Activated B cell treated with CpG ODN at 0.5 μM for 24 hours (primary cell): ENCODE measurements at regions not wholly inside any gene's neighbourhood (a gene's known extent, or its start where the extent isn't known, plus 50 kb on each side); places are given as distances from the start of the nearest gene placed in this dataset.

Experiments used
- ATAC-seq: fragments of 200-7000 bp; cut with Tn5 transposase; one replicate; pipeline ENCODE4 v1.10.0; 2021; ENCODE audit warnings: low read depth, mild to moderate bottlenecking, moderate library complexity
- CTCF ChIA-PET: fragments of 350-600 bp; sonication (Branson Sonifier 250); formaldehyde crosslinking; loops from one replicate; lab custom pipeline; 2021; ENCODE audit warnings: antibody characterized with exemption; lab: Charles Lee
- POLR2A ChIA-PET: fragments of 350-600 bp; sonication (Branson Sonifier 250); formaldehyde crosslinking; loops from one replicate; lab custom pipeline; 2021; ENCODE audit warnings: antibody characterized with exemption; lab: Charles Lee
- DNase-seq: peaks from one replicate; pipeline ENCODE4 v3.0.0; 2022
- H3K27ac Mint-ChIP-seq: one replicate; pipeline ENCODE4 v1.8.0; 2020; ENCODE audit warnings: mixed read lengths
- H3K27me3 Mint-ChIP-seq: one replicate; pipeline ENCODE4 v1.8.0; 2021; ENCODE audit warnings: mixed read lengths
- H3K36me3 Mint-ChIP-seq: one replicate; pipeline ENCODE4 v1.8.0; 2021; ENCODE audit warnings: low read depth, mixed read lengths
- H3K4me1 Mint-ChIP-seq: one replicate; pipeline ENCODE4 v1.8.0; 2021; ENCODE audit warnings: mixed read lengths
- H3K4me3 Mint-ChIP-seq: one replicate; pipeline ENCODE4 v1.8.0; 2020; ENCODE audit warnings: mild to moderate bottlenecking, mixed read lengths
- H3K9me3 Mint-ChIP-seq: one replicate; pipeline ENCODE4 v1.8.0; 2020; ENCODE audit warnings: mixed read lengths
- CTCF ChIP-seq: fragments of 200-600 bp; IDR thresholded peaks from one replicate; pipeline ENCODE4 v1.8.0; 2022; ENCODE audit warnings: antibody characterized with exemption, mild to moderate bottlenecking
- intact Hi-C: fragments of 100-400 bp; cut with micrococcal nuclease; formaldehyde crosslinking; loops from one replicate; pipeline ENCODE4 v1.15.1; 2024

- Mint-ChIP-seq H3K36me3 (peaks cover 15% of the 10 kb centered on the region), H3K27me3 (no peaks in the 10 kb centered on the region), H3K4me1 (no peaks in the 10 kb centered on the region), H3K27ac (no peak overlapping the region), H3K9me3 (peaks cover 45% of the 10 kb centered on the region), H3K4me3 (no peak overlapping the region)
- ATAC-seq (no peak), DNase-seq (no peak)
- CTCF ChIA-PET: no interaction called here
- POLR2A ChIA-PET: no interaction called here
- intact Hi-C loops: no loop called here
- no peak for TF ChIP-seq CTCF
These were observed 631.8 kb downstream of the CETN3 start for GRCh38 chr5:89777758-89778157.

DNA sequence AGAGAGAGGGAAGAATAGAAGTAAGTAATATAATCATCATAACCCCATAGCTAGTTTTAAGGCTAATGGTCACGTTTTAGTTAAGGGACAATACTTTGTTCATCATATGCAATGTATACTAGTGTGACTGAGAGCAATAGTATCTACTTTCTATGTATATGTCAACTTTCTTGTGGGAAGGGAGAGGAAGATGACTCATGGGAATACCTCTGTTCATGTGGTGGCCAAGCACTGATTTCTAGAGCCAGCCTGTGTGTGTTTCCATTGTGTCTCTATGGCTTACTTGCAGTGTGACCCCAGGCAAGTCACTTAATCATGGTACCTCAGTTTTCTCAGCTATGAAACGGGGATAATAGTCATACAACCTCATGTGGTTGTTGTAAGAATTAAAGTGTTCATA lies 639.6 kb downstream of the CETN3 start:
- ChIA-PET CTCF (no interaction called here), POLR2A (no interaction called here)
- Mint-ChIP-seq H3K9me3 (peaks cover 6% of the 10 kb centered on the region), H3K27ac (no peak overlapping the region), H3K4me1 (no peaks in the 10 kb centered on the region), H3K27me3 (no peaks in the 10 kb centered on the region), H3K4me3 (no peak overlapping the region), H3K36me3 (no peaks in the 10 kb centered on the region)
- intact Hi-C loops: no loop called here
- DNase-seq (no peak), ATAC-seq (no peak)
- no peak for TF ChIP-seq CTCF

GRCh38 chr5:89759802-89760201 lies 649.8 kb downstream of the CETN3 start:
- CTCF ChIA-PET: no interaction called here
- peaks cover 2% of the 10 kb centered on the region for H3K27me3 Mint-ChIP-seq
- no peak for TF ChIP-seq CTCF
- ATAC-seq: no peak
- POLR2A ChIA-PET: no interaction called here
- H3K4me1 Mint-ChIP-seq: no peaks in the 10 kb centered on the region
- no peaks in the 10 kb centered on the region for H3K9me3 Mint-ChIP-seq
- no peaks in the 10 kb centered on the region for H3K36me3 Mint-ChIP-seq
- H3K4me3 Mint-ChIP-seq: no peak overlapping the region
- no peak for DNase-seq
- intact Hi-C loops: no loop called here
- no peak overlapping the region for H3K27ac Mint-ChIP-seq

GRCh38 chr5:89758146-89758545 lies 651.4 kb downstream of the CETN3 start:
- ATAC-seq (no peak), DNase-seq (no peak)
- peaks cover 2% of the 10 kb centered on the region for H3K27me3 Mint-ChIP-seq
- no peak overlapping the region for H3K4me3 Mint-ChIP-seq
- no peaks in the 10 kb centered on the region for H3K36me3 Mint-ChIP-seq
- ChIA-PET CTCF (no interaction called here), POLR2A (no interaction called here)
- no peaks in the 10 kb centered on the region for H3K4me1 Mint-ChIP-seq
- intact Hi-C loops: no loop called here
- no peak for TF ChIP-seq CTCF
- H3K9me3 Mint-ChIP-seq: no peaks in the 10 kb centered on the region
- no peak overlapping the region for H3K27ac Mint-ChIP-seq

DNA sequence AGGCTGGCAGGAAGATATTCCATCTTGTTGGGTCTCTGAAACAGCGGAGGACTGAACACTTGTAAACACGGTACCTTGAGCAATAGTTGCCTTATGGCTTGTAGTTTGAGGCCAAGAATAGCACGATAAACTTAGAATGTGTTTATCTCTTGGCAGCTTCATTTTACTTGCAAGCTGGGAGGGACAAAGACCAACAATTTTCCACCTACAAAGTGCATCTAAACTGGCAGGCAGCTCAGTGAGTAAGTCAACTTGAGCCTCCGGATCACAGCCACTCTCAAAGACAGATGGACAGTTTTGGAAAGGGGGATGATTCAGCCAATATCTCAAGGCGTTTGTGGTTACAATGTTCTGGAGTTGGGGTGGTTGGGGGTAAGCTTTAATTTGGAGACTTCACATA lies 652.6 kb downstream of the CETN3 start:
- ATAC-seq: no peak
- no peaks in the 10 kb centered on the region for H3K9me3 Mint-ChIP-seq
- ChIA-PET CTCF (no interaction called here), POLR2A (no interaction called here)
- no peaks in the 10 kb centered on the region for H3K36me3 Mint-ChIP-seq
- no peaks in the 10 kb centered on the region for H3K27me3 Mint-ChIP-seq
- DNase-seq: no peak
- H3K27ac Mint-ChIP-seq: no peak overlapping the region
- no peaks in the 10 kb centered on the region for H3K4me1 Mint-ChIP-seq
- intact Hi-C loops: no loop called here
- H3K4me3 Mint-ChIP-seq: no peak overlapping the region
- no peak for TF ChIP-seq CTCF
